Smooth muscle cell (in vitro differentiated cells): ENCODE measurements at regions not wholly inside any gene's neighbourhood (a gene's known extent, or its start where the extent isn't known, plus 50 kb on each side); places are given as distances from the start of the nearest gene placed in this dataset.

Experiments used
- DNase-seq: peaks from one replicate; lab custom pipeline; 2025; ENCODE audit not compliant: unreplicated experiment; lab: John Stamatoyannopoulos, UW
- H2AFZ ChIP-seq: fragments of 200-600 bp; sonication (generic); 2 replicates; pipeline ENCODE4 v1.6.0; 2016; ENCODE audit warnings: antibody characterized with exemption, low read depth, mild to moderate bottlenecking
- H3F3A ChIP-seq: fragments of 200-600 bp; sonication (generic); 2 replicates; pipeline ENCODE4 v1.6.0; 2017; ENCODE audit warnings: antibody characterized with exemption, low read depth
- H3K27ac ChIP-seq: fragments of 200-600 bp; sonication (generic); 2 replicates; pipeline ENCODE4 v1.5.1; 2016; ENCODE audit warnings: low read depth, mild to moderate bottlenecking
- H3K27me3 ChIP-seq: fragments of 200-600 bp; sonication (generic); 2 replicates; pipeline ENCODE4 v1.6.1; 2016; ENCODE audit warnings: low read depth, mild to moderate bottlenecking
- H3K36me3 ChIP-seq: fragments of 200-600 bp; sonication (generic); 2 replicates; pipeline ENCODE4 v1.5.1; 2016; ENCODE audit warnings: low read depth
- H3K4me1 ChIP-seq: fragments of 200-600 bp; sonication (generic); 2 replicates; pipeline ENCODE4 v1.5.1; 2016; ENCODE audit warnings: low read depth
- H3K4me2 ChIP-seq: fragments of 200-600 bp; sonication (generic); 2 replicates; pipeline ENCODE4 v1.6.0; 2016; ENCODE audit warnings: mild to moderate bottlenecking
- H3K4me3 ChIP-seq: fragments of 200-600 bp; sonication (generic); 2 replicates; pipeline ENCODE4 v1.5.1; 2016; ENCODE audit warnings: mild to moderate bottlenecking
- H3K79me2 ChIP-seq: fragments of 200-600 bp; sonication (generic); 2 replicates; pipeline ENCODE4 v1.6.0; 2016; ENCODE audit warnings: low read depth, mild to moderate bottlenecking
- H3K9ac ChIP-seq: fragments of 200-600 bp; sonication (generic); 2 replicates; pipeline ENCODE4 v1.6.0; 2016; ENCODE audit warnings: low read depth
- H3K9me3 ChIP-seq: fragments of 200-600 bp; sonication (generic); replicated peaks from 2 replicates; pipeline ENCODE4 v1.5.1; 2016; ENCODE audit warnings: low read depth
- H4K20me1 ChIP-seq: fragments of 200-600 bp; sonication (generic); 2 replicates; pipeline ENCODE4 v1.6.0; 2016; ENCODE audit warnings: low read depth
- CTCF ChIP-seq: fragments of 200-600 bp; sonication (generic); IDR thresholded peaks from 2 replicates; pipeline ENCODE4 v1.5.1; 2017; ENCODE audit warnings: borderline replicate concordance, mild to moderate bottlenecking, antibody characterized with exemption; ENCODE audit not compliant: insufficient read depth, poor library complexity, severe bottlenecking
- WGBS: methylation state at CpG from one replicate; pipeline ENCODE4 v1.1.7; 2016; ENCODE audit warnings: low lambda C conversion rate; 5-methylcytosine and 5-hydroxymethylcytosine counted together

DNA sequence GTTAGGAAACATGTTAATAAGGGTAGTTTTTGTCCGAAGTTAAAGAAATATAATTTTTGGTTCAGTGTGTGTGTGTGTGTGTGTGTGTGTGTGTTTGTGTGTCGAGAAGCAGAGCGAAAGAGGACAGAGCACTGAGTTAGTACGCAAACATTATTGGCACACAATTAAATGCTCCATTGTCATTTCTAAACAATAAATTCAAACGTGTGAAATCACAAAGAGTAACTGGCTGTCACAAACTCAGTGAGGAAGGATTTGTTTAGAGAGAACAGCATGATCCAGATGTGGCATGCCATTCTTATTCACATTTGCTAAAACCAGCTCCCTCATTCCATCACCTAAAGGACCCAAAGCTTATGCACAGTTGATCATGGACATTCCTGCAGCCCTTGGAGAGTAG, 970.8 kb downstream of the DTWD2 start:
- Histone ChIP-seq H3K4me2 (no peak overlapping the region), H3K79me2 (no peaks in the 10 kb centered on the region), H3K36me3 (no peaks in the 10 kb centered on the region), H4K20me1 (no peaks in the 10 kb centered on the region), H3K4me1 (no peaks in the 10 kb centered on the region), H2AFZ (no peak overlapping the region), H3K9me3 (no peaks in the 10 kb centered on the region), H3K27ac (no peak overlapping the region), H3K27me3 (no peaks in the 10 kb centered on the region), H3F3A (no peaks in the 10 kb centered on the region), H3K4me3 (no peak overlapping the region), H3K9ac (no peak overlapping the region)
- WGBS: 93% methylated on average over 5 of the region's 5 CpGs
- TF ChIP-seq CTCF: no peak
- DNase-seq: no peak

- H3K4me3 ChIP-seq: no peak overlapping the region
- DNase-seq: no peak
- TF ChIP-seq CTCF: no peak
- no peaks in the 10 kb centered on the region for H3K9me3 ChIP-seq
- H3K4me2 ChIP-seq: no peak overlapping the region
- H4K20me1 ChIP-seq: no peaks in the 10 kb centered on the region
- no peak overlapping the region for H2AFZ ChIP-seq
- H3K79me2 ChIP-seq: no peaks in the 10 kb centered on the region
- H3K36me3 ChIP-seq: no peaks in the 10 kb centered on the region
- H3K27me3 ChIP-seq: no peaks in the 10 kb centered on the region
- no peak overlapping the region for H3K9ac ChIP-seq
- H3K4me1 ChIP-seq: no peaks in the 10 kb centered on the region
- no peak overlapping the region for H3K27ac ChIP-seq
- no peaks in the 10 kb centered on the region for H3F3A ChIP-seq
Measured at GRCh38 chr5:118016396-118016795, 972.0 kb downstream of the DTWD2 start.

DNA sequence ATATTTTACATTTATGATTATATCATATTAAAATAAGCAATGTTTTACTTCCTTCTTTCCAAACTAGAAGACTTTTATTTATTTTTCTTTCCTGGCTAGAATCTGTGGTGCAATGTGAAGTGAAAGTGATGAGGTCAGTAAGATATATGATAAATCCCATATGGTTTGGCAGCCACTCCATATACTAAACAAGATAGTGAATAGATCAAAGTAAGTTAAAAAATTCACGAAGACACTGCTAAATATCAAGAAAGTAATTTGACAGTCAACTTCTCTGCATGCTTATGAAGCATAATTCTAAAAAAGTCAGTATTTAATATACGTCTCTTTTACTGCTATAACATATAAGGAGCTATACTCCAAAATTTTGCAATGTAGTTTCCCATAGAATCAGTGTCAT, 972.8 kb downstream of the DTWD2 start:
- Histone ChIP-seq H3K9me3 (no peaks in the 10 kb centered on the region), H3K27me3 (no peaks in the 10 kb centered on the region), H3F3A (no peaks in the 10 kb centered on the region), H3K4me2 (no peak overlapping the region), H3K9ac (no peak overlapping the region), H2AFZ (no peak overlapping the region), H4K20me1 (no peaks in the 10 kb centered on the region), H3K36me3 (no peaks in the 10 kb centered on the region), H3K4me1 (no peaks in the 10 kb centered on the region), H3K27ac (no peak overlapping the region), H3K4me3 (no peak overlapping the region), H3K79me2 (no peaks in the 10 kb centered on the region)
- no peak for TF ChIP-seq CTCF
- 68% methylated on average over 2 of the region's 2 CpGs for WGBS
- no peak for DNase-seq

DNA sequence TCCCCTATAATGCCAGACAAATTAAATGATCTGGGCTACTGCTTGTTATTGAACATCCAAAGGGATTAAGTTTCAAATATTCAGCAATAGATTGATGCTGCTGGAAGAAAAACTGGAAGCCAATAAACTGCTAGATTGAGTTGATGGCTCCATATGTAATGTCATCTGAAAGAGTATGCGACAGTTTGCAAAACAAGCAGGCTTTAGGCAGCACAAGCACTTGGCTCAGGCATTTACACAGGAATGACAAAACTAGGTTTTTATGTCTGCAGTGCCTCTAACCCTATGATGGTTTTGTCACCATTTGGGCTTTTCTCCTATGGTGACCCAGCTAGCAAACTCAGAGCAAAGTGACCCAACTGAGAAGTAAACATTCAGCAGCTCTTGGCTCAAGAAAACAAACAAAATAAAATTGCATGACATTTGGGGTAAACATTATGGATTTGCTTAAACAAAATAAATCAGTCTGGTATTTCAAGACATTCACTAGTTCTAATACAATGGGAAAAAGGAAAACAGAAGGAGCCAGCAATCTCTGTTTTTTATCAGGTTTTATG, 978.5 kb downstream of the DTWD2 start:
- Histone ChIP-seq H3K36me3 (no peaks in the 10 kb centered on the region), H3F3A (no peaks in the 10 kb centered on the region), H3K79me2 (no peaks in the 10 kb centered on the region), H3K4me1 (peaks cover 3% of the 10 kb centered on the region), H3K27ac (no peak overlapping the region), H3K4me2 (no peak overlapping the region), H4K20me1 (no peaks in the 10 kb centered on the region), H3K9ac (no peak overlapping the region), H3K4me3 (no peak overlapping the region), H2AFZ (no peak overlapping the region), H3K27me3 (no peaks in the 10 kb centered on the region), H3K9me3 (no peaks in the 10 kb centered on the region)
- no peak for TF ChIP-seq CTCF
- no peak for DNase-seq
- WGBS: 73% methylated on average over 1 of the region's 1 CpG
